NB4 (cell line): ENCODE measurements at regions not wholly inside any gene's neighbourhood (a gene's known extent, or its start where the extent isn't known, plus 50 kb on each side); places are given as distances from the start of the nearest gene placed in this dataset.

ENCODE experiments used
- DNase-seq: peaks from one replicate; pipeline ENCODE4 v3.0.0; 2010; ENCODE audit warnings: low read depth
- H3K4me3 ChIP-seq: one replicate; pipeline ENCODE4 v1.5.1; 2011; ENCODE audit warnings: mild to moderate bottlenecking, low read depth, low read length, moderate library complexity
- MYC ChIP-seq: IDR thresholded peaks from 2 replicates; pipeline ENCODE4 v1.6.1; 2011; ENCODE audit warnings: low read depth, low read length
- POLR2A ChIP-seq: IDR thresholded peaks from 2 replicates; pipeline ENCODE4 v1.6.1; 2011; ENCODE audit warnings: mild to moderate bottlenecking; ENCODE audit not compliant: insufficient read length; ENCODE audit errors: extremely low read depth
- TF ChIP-seq, protein P1 (sequence below): IDR thresholded peaks from one replicate; pipeline ENCODE4 v1.5.1; 2012; ENCODE audit warnings: low read depth, low read length
- TF ChIP-seq, protein P2 (sequence below): IDR thresholded peaks from 2 replicates; pipeline ENCODE4 v1.6.1; 2011; ENCODE audit warnings: low read depth, low read length

DNA sequence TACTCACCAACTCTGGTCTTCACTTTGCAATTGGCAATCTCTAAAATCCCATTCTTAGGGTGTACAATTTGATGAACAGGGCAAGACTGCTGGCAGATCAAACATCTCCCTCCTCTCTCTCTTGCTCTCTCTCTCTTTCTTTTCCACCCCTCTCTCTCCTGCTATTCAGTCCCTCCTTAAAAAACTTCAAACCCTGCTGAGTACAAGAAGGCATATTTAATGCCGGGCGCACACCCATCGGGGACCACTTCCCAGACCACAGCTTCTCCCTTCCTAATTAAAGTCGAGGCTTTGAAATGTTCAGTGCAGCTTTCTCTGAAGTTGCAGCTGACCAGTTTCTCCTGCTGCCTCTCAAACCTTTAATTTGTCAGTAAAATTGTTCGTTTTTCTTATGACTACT, 185.4 kb upstream of the CDH11 start:
- TF ChIP-seq, protein P1, sequence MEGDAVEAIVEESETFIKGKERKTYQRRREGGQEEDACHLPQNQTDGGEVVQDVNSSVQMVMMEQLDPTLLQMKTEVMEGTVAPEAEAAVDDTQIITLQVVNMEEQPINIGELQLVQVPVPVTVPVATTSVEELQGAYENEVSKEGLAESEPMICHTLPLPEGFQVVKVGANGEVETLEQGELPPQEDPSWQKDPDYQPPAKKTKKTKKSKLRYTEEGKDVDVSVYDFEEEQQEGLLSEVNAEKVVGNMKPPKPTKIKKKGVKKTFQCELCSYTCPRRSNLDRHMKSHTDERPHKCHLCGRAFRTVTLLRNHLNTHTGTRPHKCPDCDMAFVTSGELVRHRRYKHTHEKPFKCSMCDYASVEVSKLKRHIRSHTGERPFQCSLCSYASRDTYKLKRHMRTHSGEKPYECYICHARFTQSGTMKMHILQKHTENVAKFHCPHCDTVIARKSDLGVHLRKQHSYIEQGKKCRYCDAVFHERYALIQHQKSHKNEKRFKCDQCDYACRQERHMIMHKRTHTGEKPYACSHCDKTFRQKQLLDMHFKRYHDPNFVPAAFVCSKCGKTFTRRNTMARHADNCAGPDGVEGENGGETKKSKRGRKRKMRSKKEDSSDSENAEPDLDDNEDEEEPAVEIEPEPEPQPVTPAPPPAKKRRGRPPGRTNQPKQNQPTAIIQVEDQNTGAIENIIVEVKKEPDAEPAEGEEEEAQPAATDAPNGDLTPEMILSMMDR: no peak
- TF ChIP-seq POLR2A (no peak), MYC (no peak)
- TF ChIP-seq, protein P2, sequence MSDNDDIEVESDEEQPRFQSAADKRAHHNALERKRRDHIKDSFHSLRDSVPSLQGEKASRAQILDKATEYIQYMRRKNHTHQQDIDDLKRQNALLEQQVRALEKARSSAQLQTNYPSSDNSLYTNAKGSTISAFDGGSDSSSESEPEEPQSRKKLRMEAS: no peak
- no peak for DNase-seq
- no peak overlapping the region for H3K4me3 ChIP-seq

DNA sequence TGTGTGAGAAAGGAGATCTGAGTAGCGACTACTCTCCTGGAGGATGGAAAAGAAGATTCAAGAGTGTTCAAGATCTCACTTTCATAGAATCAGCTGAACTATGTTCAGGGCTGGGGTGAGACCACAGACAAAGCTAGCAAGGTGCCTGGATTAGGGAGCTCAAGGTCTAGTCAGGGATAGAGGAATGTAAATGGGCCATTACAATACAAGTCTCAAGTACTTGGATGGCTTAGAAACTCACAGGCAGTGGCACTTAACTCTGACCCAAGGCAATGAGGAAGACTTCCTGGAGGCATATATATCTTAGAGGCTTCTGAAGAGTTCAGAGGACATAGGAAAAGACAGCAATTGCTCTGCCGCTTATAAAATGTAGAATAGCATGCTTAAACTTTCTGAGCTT, 184.9 kb upstream of the CDH11 start:
- TF ChIP-seq, protein P1: no peak
- TF ChIP-seq, protein P2: no peak
- TF ChIP-seq MYC (no peak), POLR2A (no peak)
- H3K4me3 ChIP-seq: no peak overlapping the region
- DNase-seq: no peak

DNA sequence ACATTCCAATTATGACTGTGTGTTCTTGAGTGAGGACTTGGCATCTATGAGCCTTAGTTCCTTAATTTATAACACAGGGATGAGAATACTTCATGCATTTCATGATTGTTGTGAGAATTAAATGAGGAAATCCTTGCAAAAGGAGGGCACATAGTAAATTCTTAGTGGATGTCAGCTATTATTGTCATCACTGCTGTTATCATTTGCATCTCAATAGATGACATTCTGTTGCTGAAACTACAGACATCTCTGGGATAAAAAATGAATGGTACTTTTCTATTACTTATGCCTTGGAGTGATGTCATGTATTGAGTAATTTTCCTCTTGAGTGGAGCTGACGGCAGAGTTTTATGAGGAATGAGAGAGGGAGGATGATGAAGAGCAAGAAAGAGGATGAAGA, 184.4 kb upstream of the CDH11 start:
- TF ChIP-seq MYC: no peak
- TF ChIP-seq, protein P1: no peak
- TF ChIP-seq, protein P2: no peak
- no peak for TF ChIP-seq POLR2A
- DNase-seq: no peak
- H3K4me3 ChIP-seq: no peak overlapping the region

DNA sequence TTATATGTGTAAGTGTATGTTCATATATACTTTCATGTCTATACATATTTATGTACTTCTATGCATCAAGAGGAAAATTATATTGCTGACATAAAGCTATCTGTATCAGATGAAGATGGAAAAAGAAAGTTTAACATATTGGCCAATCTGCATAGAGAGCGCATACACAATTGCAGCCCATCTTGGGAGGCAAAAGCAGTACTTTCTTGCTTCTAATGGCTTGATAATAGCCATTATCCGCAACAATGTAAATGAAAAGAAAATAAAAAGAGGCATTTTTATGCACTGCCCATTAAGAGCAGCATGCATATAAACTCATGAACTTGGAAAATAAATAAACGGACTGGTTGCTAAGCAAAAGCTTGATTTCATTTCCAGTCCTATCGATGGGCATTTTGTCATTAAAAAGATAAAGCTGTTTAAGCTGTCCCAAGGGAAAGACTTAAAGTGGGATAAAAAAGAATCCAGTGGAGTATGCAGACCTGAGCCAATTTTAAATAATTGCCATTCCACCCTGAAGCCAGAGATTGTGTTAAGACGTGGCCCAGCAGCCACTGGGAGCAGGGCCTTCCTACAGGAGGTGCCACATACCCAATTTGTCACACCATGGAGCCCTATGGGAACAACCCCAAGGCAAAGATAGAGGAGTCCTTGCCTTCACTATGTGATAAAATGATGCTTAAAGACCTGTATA, 183.6 kb upstream of the CDH11 start:
- DNase-seq: no peak
- TF ChIP-seq, protein P1: no peak
- TF ChIP-seq POLR2A: no peak
- TF ChIP-seq, protein P2: no peak
- TF ChIP-seq MYC: no peak
- H3K4me3 ChIP-seq: no peak overlapping the region

DNA sequence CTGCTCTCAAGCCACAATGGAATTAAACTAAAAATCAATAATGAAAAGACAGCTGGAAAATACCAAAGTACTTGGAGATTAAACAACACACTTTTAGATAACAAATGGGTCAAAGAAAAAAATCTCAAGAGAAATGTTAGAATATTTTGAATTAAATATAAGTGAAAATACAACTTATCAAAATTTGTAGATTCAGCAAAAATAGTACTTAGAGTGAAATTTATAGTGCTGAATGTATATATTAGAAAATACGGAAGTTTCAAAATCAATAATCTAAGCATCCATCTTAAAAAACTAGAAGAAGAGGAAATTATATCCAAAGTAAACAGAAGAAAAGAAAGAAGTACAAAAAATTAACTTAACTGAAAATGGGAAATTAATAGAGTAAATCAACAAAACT, 179.2 kb upstream of the CDH11 start:
- H3K4me3 ChIP-seq: no peak overlapping the region
- TF ChIP-seq MYC: no peak
- TF ChIP-seq, protein P1: no peak
- no peak for TF ChIP-seq POLR2A
- no peak for DNase-seq

DNA sequence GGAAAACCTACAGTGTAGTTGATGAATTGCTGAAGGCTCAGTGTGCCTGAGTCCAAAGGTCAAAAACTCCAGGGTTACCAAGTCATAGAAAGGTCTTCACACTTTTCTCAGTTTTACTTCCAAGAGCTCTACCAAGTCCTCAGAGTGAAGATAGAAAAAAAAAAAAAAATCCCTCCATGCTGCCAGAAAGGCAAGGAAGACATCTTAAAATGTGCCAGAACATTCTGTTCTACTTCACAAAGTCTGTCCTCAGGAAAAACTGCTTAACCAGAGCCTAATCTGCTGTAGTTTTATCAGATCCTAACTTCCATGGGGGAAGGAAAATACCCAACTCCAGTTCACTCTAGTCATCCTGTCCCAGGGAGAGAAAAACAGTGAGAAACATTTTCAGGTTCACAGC, 175.6 kb upstream of the CDH11 start:
- no peak overlapping the region for H3K4me3 ChIP-seq
- TF ChIP-seq, protein P2: no peak
- TF ChIP-seq POLR2A: no peak
- TF ChIP-seq, protein P1: no peak
- no peak for TF ChIP-seq MYC
- no peak for DNase-seq
